GM18858 (cell line): ENCODE measurements at regions not wholly inside any gene's neighbourhood (a gene's known extent, or its start where the extent isn't known, plus 50 kb on each side); places are given as distances from the start of the nearest gene placed in this dataset.
A peak's percentile ranks its signal among the peaks of the same experiment; 100 is the strongest.

ENCODE experiments used
- ATAC-seq: cut with Tn5 transposase; IDR thresholded peaks from one replicate; pipeline ENCODE4 v1.9.1; 2021; ENCODE audit not compliant: unreplicated experiment

DNA sequence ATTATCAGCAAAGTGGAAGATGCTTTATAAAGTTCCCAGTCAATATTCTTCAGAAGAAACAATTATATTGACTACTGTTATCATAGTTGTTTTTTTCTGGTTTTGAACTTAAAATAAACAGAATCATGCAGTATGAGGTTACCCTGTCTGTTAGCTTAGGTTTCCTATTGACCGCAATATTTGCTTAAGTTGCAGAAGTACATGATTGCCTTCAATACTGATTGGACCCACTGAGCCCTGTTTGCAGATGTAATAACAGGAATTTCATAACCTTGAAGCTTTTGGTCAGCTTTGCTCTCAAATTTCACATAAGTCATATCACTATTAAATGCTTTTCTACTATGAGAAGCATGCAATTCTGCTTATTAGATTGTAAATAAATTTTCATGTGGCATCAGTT is 229.1 kb upstream of the FSTL5 start:
- peak; percentile 87 for ATAC-seq

- ATAC-seq: no peak
These were observed 202.3 kb upstream of the FSTL5 start for GRCh38 chr4:162366146-162366545.

- ATAC-seq: no peak
These were observed 200.9 kb upstream of the FSTL5 start for GRCh38 chr4:162364651-162365050.

DNA sequence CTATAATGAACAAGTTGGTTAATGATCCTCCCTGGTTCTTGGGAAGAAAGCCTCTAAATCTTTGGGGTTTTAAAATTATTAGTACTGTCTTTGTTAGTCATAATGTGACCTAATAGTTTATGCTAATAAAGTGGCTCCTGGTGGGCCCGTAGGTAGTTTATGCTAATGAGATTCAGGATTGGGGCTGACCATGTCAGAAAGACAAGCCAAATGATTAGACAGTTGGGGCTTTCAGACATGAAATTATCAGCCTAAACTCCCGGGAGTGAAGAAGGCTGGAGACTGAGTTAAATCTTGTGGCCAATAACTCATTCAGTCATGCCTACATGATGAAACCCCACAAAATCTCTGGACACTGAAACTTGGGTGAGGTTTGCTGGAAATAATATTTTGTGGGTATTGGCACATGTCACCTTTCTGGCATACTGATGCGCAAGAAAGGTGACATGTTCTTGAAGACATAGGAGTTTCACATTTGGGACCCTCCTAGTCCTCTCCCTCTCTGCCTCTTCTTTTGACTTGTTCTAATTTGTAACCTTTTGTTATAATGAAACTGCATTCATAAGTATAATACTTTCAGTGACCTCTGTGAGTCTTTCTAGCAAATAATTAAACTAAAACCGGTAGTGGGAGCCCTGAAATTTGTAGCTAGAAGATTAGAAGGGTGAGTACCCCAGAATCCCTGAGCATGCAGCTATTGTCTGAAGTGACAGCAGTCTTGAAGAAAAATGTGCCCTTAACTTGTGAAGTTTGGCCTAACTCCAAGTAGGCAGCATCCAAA is 196.8 kb upstream of the FSTL5 start:
- no peak for ATAC-seq

DNA sequence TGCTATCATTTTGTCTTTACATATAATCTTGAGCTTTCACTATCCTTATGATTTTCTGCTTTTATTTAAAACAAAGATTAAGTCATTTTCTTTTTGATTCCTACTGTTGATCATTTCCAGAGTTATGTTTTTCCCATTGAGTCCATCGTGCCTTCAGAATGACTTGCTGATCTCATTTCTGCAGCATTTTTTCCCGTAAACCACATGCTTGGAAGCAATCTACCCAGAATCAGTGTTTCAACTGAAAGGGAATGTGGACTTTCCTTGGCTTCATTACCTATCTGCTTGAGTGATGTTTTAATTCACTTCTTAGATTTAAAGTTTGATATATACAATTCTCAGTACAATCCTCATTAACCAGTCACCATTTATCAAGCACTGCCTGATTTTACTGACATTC is 192.4 kb upstream of the FSTL5 start:
- no peak for ATAC-seq

- no peak for ATAC-seq
These were observed 188.8 kb upstream of the FSTL5 start for GRCh38 chr4:162352580-162353107.

GRCh38 chr4:162350331-162350730 is 186.5 kb upstream of the FSTL5 start:
- no peak for ATAC-seq

- no peak for ATAC-seq
These were observed 185.6 kb upstream of the FSTL5 start for GRCh38 chr4:162349395-162349794.

DNA sequence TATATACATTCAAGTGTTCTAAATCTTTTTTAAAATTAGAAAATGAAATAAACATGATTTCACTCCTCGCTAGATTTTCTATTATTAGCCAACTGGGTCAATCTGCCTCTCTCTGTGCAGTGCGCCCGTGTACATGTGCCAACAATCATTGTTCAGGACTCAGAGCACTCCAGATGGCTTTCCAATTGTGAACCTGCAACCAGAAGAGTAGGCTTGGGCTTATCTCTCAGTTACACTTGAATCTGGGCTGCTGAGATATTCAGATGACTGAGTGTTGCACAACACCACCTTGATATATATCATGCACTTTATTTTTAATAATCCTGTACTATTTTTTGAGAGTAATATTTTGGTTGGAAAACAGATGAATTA is 184.0 kb upstream of the FSTL5 start:
- no peak for ATAC-seq

DNA sequence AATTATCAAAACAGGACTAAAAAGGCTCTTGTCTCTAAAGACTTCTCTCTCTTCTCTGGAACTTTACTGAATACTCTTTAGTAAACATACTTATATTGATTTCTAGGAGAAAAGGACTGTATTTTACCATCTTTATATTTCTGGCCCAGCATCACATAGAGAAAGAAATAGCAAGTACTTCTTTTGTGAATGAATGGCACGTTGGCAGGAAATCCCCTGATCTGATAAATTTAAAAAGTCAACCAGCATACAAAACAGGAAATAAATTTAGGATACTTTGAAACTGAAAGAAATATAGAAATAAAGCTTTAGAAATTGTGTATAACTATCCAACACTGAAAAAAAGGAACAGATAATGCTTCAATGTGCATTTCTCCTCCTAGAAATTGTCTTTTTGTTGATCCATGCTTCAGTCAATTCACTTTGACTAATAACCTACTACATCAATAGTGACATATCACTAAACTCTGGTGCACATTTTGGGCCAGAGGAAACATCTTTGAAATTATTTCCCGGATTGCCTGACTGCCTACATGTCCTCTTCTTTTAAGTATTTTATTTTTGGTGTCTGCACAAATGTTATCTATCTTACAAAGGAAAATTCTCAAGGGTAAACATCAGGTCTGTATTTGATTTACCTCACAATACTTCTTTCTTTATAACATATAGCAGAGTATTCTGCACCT is 183.5 kb upstream of the FSTL5 start:
- no peak for ATAC-seq

GRCh38 chr4:162343967-162344366 is 180.2 kb upstream of the FSTL5 start:
- no peak for ATAC-seq

DNA sequence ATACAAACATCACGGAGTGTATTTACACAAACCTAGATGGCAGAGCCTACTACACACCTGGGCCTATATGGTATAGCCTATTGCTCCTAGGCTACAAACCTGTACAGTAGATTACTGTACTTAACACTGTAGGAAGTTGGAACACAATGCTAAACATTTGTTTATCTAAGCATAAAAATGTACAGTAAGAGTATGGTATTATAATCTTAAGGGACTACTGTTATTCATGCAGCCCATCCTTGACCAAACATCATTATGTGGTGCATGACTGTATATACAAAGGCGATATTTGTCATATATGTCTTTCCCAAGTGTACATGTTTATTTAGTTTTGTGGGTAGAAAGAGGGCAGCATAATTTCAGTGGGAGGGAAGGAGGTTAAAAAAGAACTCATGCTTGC is 177.7 kb upstream of the FSTL5 start:
- ATAC-seq: no peak

DNA sequence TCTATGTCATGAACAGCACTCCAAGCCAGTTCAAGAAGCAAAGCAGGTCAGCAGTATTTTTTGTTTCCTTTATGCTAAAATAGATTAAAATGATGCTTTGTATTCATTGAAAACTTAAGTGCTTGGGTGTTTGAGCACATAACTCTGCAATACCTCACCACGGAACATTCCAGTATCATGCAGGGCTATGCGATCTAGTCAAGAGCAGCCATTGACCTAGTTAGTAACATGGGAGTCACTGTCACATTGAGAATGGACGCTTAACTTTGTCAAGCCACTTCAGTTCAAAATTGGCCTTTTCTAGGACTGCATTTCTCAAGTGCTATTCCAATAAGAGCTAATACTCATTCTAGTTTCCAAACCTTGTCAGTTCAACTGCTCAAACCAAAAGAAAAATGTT is 160.1 kb upstream of the FSTL5 start:
- no peak for ATAC-seq

DNA sequence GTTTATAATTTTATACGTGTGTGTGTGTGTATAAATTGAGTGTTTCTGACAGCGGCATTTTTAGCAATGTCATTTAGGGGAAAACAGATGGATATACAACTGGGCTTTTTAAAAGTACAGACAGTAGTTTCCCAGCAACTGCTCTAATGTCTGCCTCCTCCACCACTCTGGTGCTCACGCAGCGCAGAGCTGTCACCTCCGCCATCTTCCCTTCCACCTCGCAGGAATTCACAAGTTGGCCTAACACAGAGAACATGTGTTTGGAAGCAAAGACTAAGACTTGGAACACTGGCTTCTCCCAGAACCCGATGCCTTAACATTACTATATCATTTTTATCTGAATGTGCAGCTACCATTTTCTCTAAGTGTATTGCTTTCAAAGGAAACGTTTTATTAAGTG is 158.3 kb upstream of the FSTL5 start:
- no peak for ATAC-seq

GRCh38 chr4:162285753-162286152 is 122.0 kb upstream of the FSTL5 start:
- no peak for ATAC-seq

- ATAC-seq: no peak
These were observed 118.9 kb upstream of the FSTL5 start for GRCh38 chr4:162282684-162283083.

DNA sequence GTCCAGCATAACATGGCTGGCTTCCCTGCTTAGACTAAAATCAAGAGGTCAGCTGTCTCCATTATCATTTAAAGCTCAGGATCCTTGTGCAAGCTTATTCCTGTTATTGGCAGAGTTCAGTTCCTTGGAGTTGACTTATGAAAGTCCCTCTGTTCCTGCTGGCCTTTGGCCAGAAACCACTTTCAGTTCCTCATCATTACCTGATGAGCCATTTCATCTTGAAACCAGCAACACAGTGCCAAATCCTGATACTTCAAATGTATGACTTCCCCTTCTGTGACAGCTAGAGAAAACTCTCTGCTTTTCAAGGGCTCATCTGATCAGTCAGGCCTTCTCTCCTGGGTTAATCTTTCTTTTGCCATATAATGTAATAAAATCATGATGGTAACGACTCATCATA is 110.6 kb upstream of the FSTL5 start:
- peak; percentile 96 for ATAC-seq

GRCh38 chr4:162272215-162272614 is 108.4 kb upstream of the FSTL5 start:
- ATAC-seq: no peak

DNA sequence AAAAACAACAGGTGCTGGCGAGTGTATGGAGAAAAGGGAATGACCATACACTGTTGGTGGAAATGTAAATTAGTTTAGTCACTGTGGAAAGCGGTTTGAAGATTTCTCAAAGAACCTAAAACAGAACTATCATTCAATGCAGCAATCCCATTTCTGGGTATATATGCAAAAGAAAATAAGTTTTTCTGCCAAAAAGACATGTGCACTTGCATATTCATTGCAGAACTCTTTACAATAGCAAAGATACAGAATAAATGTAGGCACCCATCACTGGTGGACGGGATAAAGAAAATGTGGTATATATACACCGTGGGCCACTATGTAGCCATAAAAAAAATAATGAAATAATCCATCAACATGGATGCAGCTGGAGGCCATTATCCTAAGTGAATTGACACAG is 105.1 kb upstream of the FSTL5 start:
- ATAC-seq: no peak

- no peak for ATAC-seq
These were observed 102.0 kb upstream of the FSTL5 start for GRCh38 chr4:162265802-162266201.

GRCh38 chr4:162245051-162245450 is 81.3 kb upstream of the FSTL5 start:
- no peak for ATAC-seq

DNA sequence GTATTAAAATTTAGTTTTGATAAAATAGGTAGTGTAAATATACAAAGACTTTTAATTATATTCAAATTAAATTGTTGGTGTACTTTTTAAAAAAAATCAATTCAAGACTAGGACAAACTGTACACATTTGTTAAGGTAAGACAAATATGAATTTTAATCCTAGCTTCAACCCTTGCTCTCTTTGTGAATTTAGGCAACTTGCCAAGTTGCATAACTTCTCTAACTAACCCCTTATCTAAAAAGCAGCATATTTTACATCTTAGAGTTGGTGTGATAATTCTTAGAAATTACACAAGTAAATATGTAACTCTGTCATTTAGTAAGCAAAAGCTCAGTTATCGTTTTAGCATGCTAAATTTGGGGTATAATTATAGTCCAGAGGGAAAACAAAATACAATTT is 78.1 kb upstream of the FSTL5 start:
- ATAC-seq: no peak
